HL-60 (cell line): ENCODE measurements at regions not wholly inside any gene's neighbourhood (a gene's known extent, or its start where the extent isn't known, plus 50 kb on each side); places are given as distances from the start of the nearest gene placed in this dataset.

Source experiments
- DNase-seq, 2 experiments: peaks; one replicate each; pipeline ENCODE4 v3.0.0-alpha.2; 2010 to 2020; ENCODE audit warnings: low read depth in 1 of 2, low spot score in 1 of 2
- H3K27ac ChIP-seq: fragments of 250-450 bp; sonication (Bioruptor Pico); replicated peaks from 2 replicates; pipeline ENCODE4 v1.5.1; 2020; ENCODE audit warnings: mild to moderate bottlenecking, moderate library complexity
- H3K27me3 ChIP-seq: fragments of 250-450 bp; sonication (Bioruptor Pico); 2 replicates; pipeline ENCODE4 v1.5.1; 2021; ENCODE audit warnings: mild to moderate bottlenecking, moderate library complexity; ENCODE audit not compliant: insufficient read depth, poor library complexity, severe bottlenecking
- H3K4me3 ChIP-seq: replicated peaks from 2 replicates; pipeline ENCODE4 v1.5.1; 2011; ENCODE audit warnings: mild to moderate bottlenecking, control low read depth, low read length; ENCODE audit not compliant: insufficient read depth
- GABPA ChIP-seq: IDR thresholded peaks from 2 replicates; pipeline ENCODE4 v1.6.1; 2012; ENCODE audit warnings: low read depth
- POLR2AphosphoS5 ChIP-seq: IDR thresholded peaks from 2 replicates; pipeline ENCODE4 v1.6.1; 2012; ENCODE audit warnings: low read depth
- SPI1 ChIP-seq: IDR thresholded peaks from 2 replicates; pipeline ENCODE4 v1.6.1; 2012; ENCODE audit warnings: low read depth, mild to moderate bottlenecking, borderline replicate concordance
- TF ChIP-seq, protein P1 (sequence below): IDR thresholded peaks from 2 replicates; pipeline ENCODE4 v1.6.1; 2012; ENCODE audit warnings: low read depth; ENCODE audit not compliant: insufficient replicate concordance
- TF ChIP-seq, protein P2 (sequence below): IDR thresholded peaks from one replicate; pipeline ENCODE4 v1.5.1; 2011; ENCODE audit warnings: low read length, control low read depth, inconsistent platforms; ENCODE audit not compliant: insufficient read depth

DNA sequence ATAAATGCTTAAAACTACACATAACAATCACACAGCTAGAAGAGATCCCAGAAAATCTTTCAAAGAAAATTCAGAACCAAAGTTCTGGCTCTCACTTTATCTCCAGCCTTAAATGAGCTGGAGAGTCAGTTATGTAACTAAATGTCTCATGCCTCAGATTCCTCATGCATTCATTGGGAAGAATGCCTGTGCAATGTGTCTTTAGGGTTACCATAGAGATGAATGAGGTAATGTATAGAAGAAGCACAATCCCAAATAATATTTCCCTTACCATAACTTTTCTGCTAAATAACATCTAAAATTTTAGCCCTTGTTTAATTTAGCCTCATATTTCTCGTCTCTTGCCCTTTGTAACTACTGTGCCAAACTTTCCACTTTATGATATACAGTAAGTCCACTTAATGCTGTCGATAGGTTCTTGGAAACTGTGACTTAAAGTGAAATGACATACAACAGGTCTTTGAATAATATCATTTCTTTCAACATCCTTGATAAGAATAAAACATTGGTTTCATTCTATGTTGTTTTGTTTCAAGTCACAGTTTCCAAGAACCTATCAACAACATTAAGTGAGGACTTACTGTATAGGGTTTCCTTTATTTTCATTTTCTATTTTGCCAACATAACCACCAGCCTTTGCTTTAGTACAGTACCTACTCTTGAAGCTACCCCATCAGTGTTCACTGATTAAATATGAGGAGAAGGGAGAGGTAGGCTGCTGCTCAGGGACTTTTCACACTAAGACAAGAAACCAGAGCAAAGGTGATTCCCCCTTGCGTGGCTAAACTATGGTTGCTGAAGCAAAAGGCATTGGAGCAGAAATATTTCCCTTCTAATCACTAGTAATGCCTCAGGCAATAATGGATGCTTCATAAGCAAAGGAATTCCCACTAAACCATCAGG lies 295.7 kb upstream of the PTGER4 start:
- no peak for DNase-seq
- no peaks in the 10 kb centered on the region for H3K27me3 ChIP-seq
- TF ChIP-seq GABPA, result no peak
- TF ChIP-seq, protein P1, sequence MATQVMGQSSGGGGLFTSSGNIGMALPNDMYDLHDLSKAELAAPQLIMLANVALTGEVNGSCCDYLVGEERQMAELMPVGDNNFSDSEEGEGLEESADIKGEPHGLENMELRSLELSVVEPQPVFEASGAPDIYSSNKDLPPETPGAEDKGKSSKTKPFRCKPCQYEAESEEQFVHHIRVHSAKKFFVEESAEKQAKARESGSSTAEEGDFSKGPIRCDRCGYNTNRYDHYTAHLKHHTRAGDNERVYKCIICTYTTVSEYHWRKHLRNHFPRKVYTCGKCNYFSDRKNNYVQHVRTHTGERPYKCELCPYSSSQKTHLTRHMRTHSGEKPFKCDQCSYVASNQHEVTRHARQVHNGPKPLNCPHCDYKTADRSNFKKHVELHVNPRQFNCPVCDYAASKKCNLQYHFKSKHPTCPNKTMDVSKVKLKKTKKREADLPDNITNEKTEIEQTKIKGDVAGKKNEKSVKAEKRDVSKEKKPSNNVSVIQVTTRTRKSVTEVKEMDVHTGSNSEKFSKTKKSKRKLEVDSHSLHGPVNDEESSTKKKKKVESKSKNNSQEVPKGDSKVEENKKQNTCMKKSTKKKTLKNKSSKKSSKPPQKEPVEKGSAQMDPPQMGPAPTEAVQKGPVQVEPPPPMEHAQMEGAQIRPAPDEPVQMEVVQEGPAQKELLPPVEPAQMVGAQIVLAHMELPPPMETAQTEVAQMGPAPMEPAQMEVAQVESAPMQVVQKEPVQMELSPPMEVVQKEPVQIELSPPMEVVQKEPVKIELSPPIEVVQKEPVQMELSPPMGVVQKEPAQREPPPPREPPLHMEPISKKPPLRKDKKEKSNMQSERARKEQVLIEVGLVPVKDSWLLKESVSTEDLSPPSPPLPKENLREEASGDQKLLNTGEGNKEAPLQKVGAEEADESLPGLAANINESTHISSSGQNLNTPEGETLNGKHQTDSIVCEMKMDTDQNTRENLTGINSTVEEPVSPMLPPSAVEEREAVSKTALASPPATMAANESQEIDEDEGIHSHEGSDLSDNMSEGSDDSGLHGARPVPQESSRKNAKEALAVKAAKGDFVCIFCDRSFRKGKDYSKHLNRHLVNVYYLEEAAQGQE, result no peak
- no peak for TF ChIP-seq SPI1
- TF ChIP-seq, protein P2, sequence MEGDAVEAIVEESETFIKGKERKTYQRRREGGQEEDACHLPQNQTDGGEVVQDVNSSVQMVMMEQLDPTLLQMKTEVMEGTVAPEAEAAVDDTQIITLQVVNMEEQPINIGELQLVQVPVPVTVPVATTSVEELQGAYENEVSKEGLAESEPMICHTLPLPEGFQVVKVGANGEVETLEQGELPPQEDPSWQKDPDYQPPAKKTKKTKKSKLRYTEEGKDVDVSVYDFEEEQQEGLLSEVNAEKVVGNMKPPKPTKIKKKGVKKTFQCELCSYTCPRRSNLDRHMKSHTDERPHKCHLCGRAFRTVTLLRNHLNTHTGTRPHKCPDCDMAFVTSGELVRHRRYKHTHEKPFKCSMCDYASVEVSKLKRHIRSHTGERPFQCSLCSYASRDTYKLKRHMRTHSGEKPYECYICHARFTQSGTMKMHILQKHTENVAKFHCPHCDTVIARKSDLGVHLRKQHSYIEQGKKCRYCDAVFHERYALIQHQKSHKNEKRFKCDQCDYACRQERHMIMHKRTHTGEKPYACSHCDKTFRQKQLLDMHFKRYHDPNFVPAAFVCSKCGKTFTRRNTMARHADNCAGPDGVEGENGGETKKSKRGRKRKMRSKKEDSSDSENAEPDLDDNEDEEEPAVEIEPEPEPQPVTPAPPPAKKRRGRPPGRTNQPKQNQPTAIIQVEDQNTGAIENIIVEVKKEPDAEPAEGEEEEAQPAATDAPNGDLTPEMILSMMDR, result no peak
- no peak for TF ChIP-seq POLR2AphosphoS5
- H3K4me3 ChIP-seq, result no peak overlapping the region
- H3K27ac ChIP-seq, result peak overlapping the region; percentile 78

GRCh38 chr5:40381676-40382363 lies 297.9 kb upstream of the PTGER4 start:
- TF ChIP-seq, protein P1, result no peak
- TF ChIP-seq POLR2AphosphoS5, result no peak
- TF ChIP-seq, protein P2, result no peak
- TF ChIP-seq SPI1, result no peak
- TF ChIP-seq GABPA, result no peak
- no peak overlapping the region for H3K27ac ChIP-seq
- no peak for DNase-seq
- H3K27me3 ChIP-seq, result no peaks in the 10 kb centered on the region
- H3K4me3 ChIP-seq, result no peak overlapping the region

- TF ChIP-seq GABPA (no peak), SPI1 (no peak), POLR2AphosphoS5 (no peak)
- TF ChIP-seq, protein P1, result no peak
- TF ChIP-seq, protein P2, result no peak
- DNase-seq, result no peak
- H3K4me3 ChIP-seq, result no peak overlapping the region
- no peaks in the 10 kb centered on the region for H3K27me3 ChIP-seq
- H3K27ac ChIP-seq, result no peak overlapping the region
These were observed 298.7 kb upstream of the PTGER4 start for GRCh38 chr5:40381016-40381415.
